NB4 (cell line): ENCODE measurements at regions not wholly inside any gene's neighbourhood (a gene's known extent, or its start where the extent isn't known, plus 50 kb on each side); places are given as distances from the start of the nearest gene placed in this dataset.
"Not testable (repeated sequence)": the region's sequence is repeated elsewhere in the genome, so short reads cannot be mapped to it uniquely, and the experiment has no call there.

Experiments
- CTCF ChIP-seq: IDR thresholded peaks from one replicate; pipeline ENCODE4 v1.5.1; 2012; ENCODE audit warnings: low read depth, low read length
- MAX ChIP-seq: IDR thresholded peaks from 2 replicates; pipeline ENCODE4 v1.6.1; 2011; ENCODE audit warnings: low read depth, low read length
- MYC ChIP-seq: IDR thresholded peaks from 2 replicates; pipeline ENCODE4 v1.6.1; 2011; ENCODE audit warnings: low read depth, low read length
- POLR2A ChIP-seq: IDR thresholded peaks from 2 replicates; pipeline ENCODE4 v1.6.1; 2011; ENCODE audit warnings: mild to moderate bottlenecking; ENCODE audit not compliant: insufficient read length; ENCODE audit errors: extremely low read depth

DNA sequence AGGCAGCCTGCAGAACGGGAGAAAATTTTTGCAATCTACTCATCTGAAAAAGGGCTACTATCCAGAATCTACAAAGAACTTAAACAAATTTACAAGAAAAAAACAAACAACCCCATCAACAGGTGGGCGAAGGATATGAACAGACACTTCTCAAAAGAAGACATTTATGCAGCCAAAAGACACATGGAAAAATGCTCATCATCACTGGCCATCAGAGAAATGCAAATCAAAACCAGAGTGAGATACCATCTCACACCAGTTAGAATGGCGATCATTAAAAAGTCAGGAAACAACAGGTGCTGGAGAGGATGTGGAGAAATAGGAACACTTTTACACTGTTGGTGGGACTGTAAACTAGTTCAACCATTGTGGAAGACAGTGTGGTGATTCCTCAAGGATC is 113.7 kb upstream of the FBXL17 start:
- not testable (repeated sequence) for TF ChIP-seq CTCF, POLR2A, MAX, MYC
